Natural killer cell (primary cell): ENCODE measurements at regions not wholly inside any gene's neighbourhood (a gene's known extent, or its start where the extent isn't known, plus 50 kb on each side); places are given as distances from the start of the nearest gene placed in this dataset.
"Not testable (repeated sequence)": the region's sequence is repeated elsewhere in the genome, so short reads cannot be mapped to it uniquely, and the experiment has no call there.

ENCODE experiments used
- ATAC-seq, 3 donors: fragments of 150-1000 bp in 2 of 3; fragments of 200-7000 bp in 1 of 3; cut with Tn5 transposase; 1 replicate in 1 of 3; 2 replicates in 2 of 3; pipeline ENCODE4 v1.10.0; 2021; ENCODE audit warnings: mild to moderate bottlenecking in 2 of 3, moderate library complexity in 2 of 3
- DNase-seq, 2 donors: peaks; one replicate each; pipeline versions ENCODE4 v3.0.0 to v3.0.0-alpha.2; 2013 to 2021; ENCODE audit warnings: mixed read lengths in 1 of 2
- H3K27ac ChIP-seq: one replicate; pipeline ENCODE4 v1.5.1; 2013; ENCODE audit warnings: mild to moderate bottlenecking, low read length
- H3K27me3 ChIP-seq: one replicate; pipeline ENCODE4 v1.6.1; 2013; ENCODE audit warnings: low read length; ENCODE audit not compliant: control insufficient read depth, insufficient read depth
- H3K36me3 ChIP-seq: one replicate; pipeline ENCODE4 v1.6.1; 2013; ENCODE audit warnings: low read length; ENCODE audit not compliant: control insufficient read depth, insufficient read depth
- H3K4me1 ChIP-seq: one replicate; pipeline ENCODE4 v1.6.1; 2013; ENCODE audit warnings: low read length; ENCODE audit not compliant: control insufficient read depth, insufficient read depth
- H3K4me3 ChIP-seq: one replicate; pipeline ENCODE4 v1.5.1; 2013; ENCODE audit warnings: low read length
- H3K9me3 ChIP-seq: one replicate; pipeline ENCODE4 v1.6.1; 2013; ENCODE audit warnings: low read length; ENCODE audit not compliant: control insufficient read depth, insufficient read depth
- H3K27ac Mint-ChIP-seq, 2 donors: one replicate each; pipeline ENCODE4 v1.8.0; 2022; ENCODE audit warnings: mild to moderate bottlenecking in 2 of 2, mixed read lengths in 2 of 2, moderate library complexity in 1 of 2
- H3K27me3 Mint-ChIP-seq, 2 donors: one replicate each; pipeline ENCODE4 v1.8.0; 2022; ENCODE audit warnings: low read depth in 2 of 2, mixed read lengths in 2 of 2
- H3K36me3 Mint-ChIP-seq: one replicate; pipeline ENCODE4 v1.8.0; 2022; ENCODE audit warnings: mixed read lengths
- H3K4me1 Mint-ChIP-seq, 2 donors: one replicate each; pipeline ENCODE4 v1.8.0; 2022; ENCODE audit warnings: mixed read lengths in 2 of 2
- H3K4me3 Mint-ChIP-seq: one replicate; pipeline ENCODE4 v1.8.0; 2022; ENCODE audit warnings: mild to moderate bottlenecking, moderate library complexity, mixed read lengths
- H3K9me3 Mint-ChIP-seq, 2 donors: one replicate each; pipeline ENCODE4 v1.8.0; 2022; ENCODE audit warnings: mixed read lengths in 2 of 2
- CTCF ChIP-seq: fragments of 200-600 bp; IDR thresholded peaks from one replicate; pipeline ENCODE4 v1.8.0; 2022; ENCODE audit warnings: antibody characterized with exemption
- WGBS: methylation state at CpG from one replicate; pipeline ENCODE4 v1.1.7; 2013; ENCODE audit warnings: missing lambda C conversion rate; ENCODE audit not compliant: insufficient coverage; 5-methylcytosine and 5-hydroxymethylcytosine counted together
- intact Hi-C: fragments of 100-400 bp; cut with micrococcal nuclease; formaldehyde crosslinking; loops from one replicate; pipeline ENCODE4 v1.14.2; 2022

- no peaks in the 10 kb centered on the region for H3K4me1 Mint-ChIP-seq
- H3K36me3 ChIP-seq: no peaks in the 10 kb centered on the region
- H3K9me3 ChIP-seq: no peaks in the 10 kb centered on the region
- DNase-seq: no peak
- H3K27me3 ChIP-seq: no peaks in the 10 kb centered on the region
- H3K27me3 Mint-ChIP-seq: no peaks in the 10 kb centered on the region
- no peak overlapping the region for H3K4me3 Mint-ChIP-seq
- no peak for TF ChIP-seq CTCF
- WGBS: 90% methylated on average over 1 of the region's 1 CpG
- no peak overlapping the region for H3K27ac Mint-ChIP-seq
- no peak for ATAC-seq
- intact Hi-C loops: no loop called here
- H3K4me1 ChIP-seq: no peaks in the 10 kb centered on the region
- no peaks in the 10 kb centered on the region for H3K36me3 Mint-ChIP-seq
- no peak overlapping the region for H3K4me3 ChIP-seq
- H3K9me3 Mint-ChIP-seq: no peaks in the 10 kb centered on the region
- no peak overlapping the region for H3K27ac ChIP-seq
Observed at GRCh38 chr4:138113819-138114400, 128.2 kb downstream of the SLC7A11 start.

- H3K9me3 Mint-ChIP-seq, DNase-seq, H3K4me1 ChIP-seq, H3K4me3 Mint-ChIP-seq, H3K4me3 ChIP-seq, intact Hi-C loops, H3K27ac ChIP-seq, H3K4me1 Mint-ChIP-seq, H3K27ac Mint-ChIP-seq, H3K9me3 ChIP-seq, H3K27me3 Mint-ChIP-seq, H3K36me3 Mint-ChIP-seq, ATAC-seq, H3K36me3 ChIP-seq, H3K27me3 ChIP-seq: not testable (repeated sequence)
- WGBS: 96% methylated on average over 8 of the region's 8 CpGs
Observed at GRCh38 chr4:138112890-138113289, 129.3 kb downstream of the SLC7A11 start.

- no peak for TF ChIP-seq CTCF
- Mint-ChIP-seq H3K9me3 (peaks cover 0 to 2% of the 10 kb centered on the region in 2 donors), H3K27ac (no peak overlapping the region), H3K27me3 (no peaks in the 10 kb centered on the region), H3K4me3 (no peak overlapping the region), H3K36me3 (no peaks in the 10 kb centered on the region), H3K4me1 (no peaks in the 10 kb centered on the region)
- WGBS: 88% methylated on average over 1 of the region's 2 CpGs
- Histone ChIP-seq H3K9me3 (no peaks in the 10 kb centered on the region), H3K4me3 (no peak overlapping the region), H3K36me3 (no peaks in the 10 kb centered on the region), H3K4me1 (no peaks in the 10 kb centered on the region), H3K27me3 (no peaks in the 10 kb centered on the region), H3K27ac (no peak overlapping the region)
- DNase-seq (no peak), ATAC-seq (no peak)
- intact Hi-C loops: no loop called here
Observed at GRCh38 chr4:138112389-138112788, 129.8 kb downstream of the SLC7A11 start.

- peaks cover 0 to 2% of the 10 kb centered on the region in 2 donors for H3K9me3 Mint-ChIP-seq
- no peak overlapping the region for H3K27ac Mint-ChIP-seq
- no peaks in the 10 kb centered on the region for H3K27me3 ChIP-seq
- TF ChIP-seq CTCF: no peak
- H3K4me1 ChIP-seq: no peaks in the 10 kb centered on the region
- no peak overlapping the region for H3K4me3 Mint-ChIP-seq
- H3K9me3 ChIP-seq: no peaks in the 10 kb centered on the region
- no peak overlapping the region for H3K27ac ChIP-seq
- WGBS: 57% methylated on average over 1 of the region's 3 CpGs
- H3K36me3 Mint-ChIP-seq: no peaks in the 10 kb centered on the region
- intact Hi-C loops: no loop called here
- no peaks in the 10 kb centered on the region for H3K4me1 Mint-ChIP-seq
- DNase-seq: no peak
- ATAC-seq: no peak
- H3K4me3 ChIP-seq: no peak overlapping the region
- no peaks in the 10 kb centered on the region for H3K27me3 Mint-ChIP-seq
- no peaks in the 10 kb centered on the region for H3K36me3 ChIP-seq
Observed at GRCh38 chr4:138111462-138112000, 130.6 kb downstream of the SLC7A11 start.
